Activated CD8-positive, alpha-beta T cell treated with anti-CD3 and anti-CD28 coated beads for 36 hours (primary cell): ENCODE measurements at regions not wholly inside any gene's neighbourhood (a gene's known extent, or its start where the extent isn't known, plus 50 kb on each side); places are given as distances from the start of the nearest gene placed in this dataset.

Experiments
- ATAC-seq: fragments of 200-7000 bp; cut with Tn5 transposase; one replicate; pipeline ENCODE4 v1.10.0; 2021; ENCODE audit warnings: mild to moderate bottlenecking, moderate library complexity
- CTCF ChIA-PET: fragments of 350-600 bp; sonication (Branson Sonifier 250); formaldehyde crosslinking; loops from one replicate; lab custom pipeline; 2021; ENCODE audit warnings: antibody characterized with exemption; lab: Charles Lee
- POLR2A ChIA-PET: fragments of 350-600 bp; sonication (Branson Sonifier 250); formaldehyde crosslinking; loops from one replicate; lab custom pipeline; 2021; ENCODE audit warnings: antibody characterized with exemption; lab: Charles Lee
- DNase-seq: peaks from one replicate; pipeline ENCODE4 v3.0.0-alpha.2; 2020
- H3K27ac Mint-ChIP-seq: one replicate; pipeline ENCODE4 v1.8.0; 2021; ENCODE audit warnings: mild to moderate bottlenecking, mixed read lengths
- H3K27me3 Mint-ChIP-seq: one replicate; pipeline ENCODE4 v1.8.0; 2021; ENCODE audit warnings: mixed read lengths
- H3K36me3 Mint-ChIP-seq: one replicate; pipeline ENCODE4 v1.8.0; 2021; ENCODE audit warnings: low read depth, mixed read lengths
- H3K4me1 Mint-ChIP-seq: one replicate; pipeline ENCODE4 v1.8.0; 2021; ENCODE audit warnings: low read depth, mixed read lengths
- H3K4me3 Mint-ChIP-seq: one replicate; pipeline ENCODE4 v1.8.0; 2021; ENCODE audit warnings: mild to moderate bottlenecking, moderate library complexity, mixed read lengths
- H3K9me3 Mint-ChIP-seq: one replicate; pipeline ENCODE4 v1.8.0; 2021; ENCODE audit warnings: mixed read lengths
- intact Hi-C: fragments of 100-400 bp; cut with micrococcal nuclease; formaldehyde crosslinking; loops from one replicate; pipeline ENCODE4 v1.10.0; 2022
- TF ChIP-seq, protein P1 (sequence below): fragments of 200-600 bp; IDR thresholded peaks from one replicate; pipeline ENCODE4 v1.8.0; 2022; ENCODE audit warnings: antibody characterized with exemption, mild to moderate bottlenecking

DNA sequence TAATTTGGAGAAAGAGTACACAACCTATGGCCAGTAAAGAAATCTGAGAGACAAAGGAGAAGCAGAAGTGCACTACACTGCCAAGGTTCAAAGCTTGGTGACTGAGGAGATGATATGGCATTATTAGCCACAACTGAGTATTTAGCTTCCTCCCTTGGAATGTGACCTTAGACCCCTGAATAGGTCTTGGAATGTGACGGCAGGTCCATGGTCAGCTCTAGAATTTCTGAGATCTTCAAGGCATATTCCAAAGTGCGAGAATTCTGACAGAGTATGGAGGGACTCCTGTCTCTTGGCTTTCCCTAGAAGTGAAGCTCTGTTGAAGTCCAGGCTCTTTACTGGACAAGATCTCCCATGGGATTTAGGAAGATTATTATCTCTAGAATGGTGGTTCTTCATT, 130.0 kb upstream of the FN1 start:
- ATAC-seq = no peak
- no peak for DNase-seq
- TF ChIP-seq, protein P1, sequence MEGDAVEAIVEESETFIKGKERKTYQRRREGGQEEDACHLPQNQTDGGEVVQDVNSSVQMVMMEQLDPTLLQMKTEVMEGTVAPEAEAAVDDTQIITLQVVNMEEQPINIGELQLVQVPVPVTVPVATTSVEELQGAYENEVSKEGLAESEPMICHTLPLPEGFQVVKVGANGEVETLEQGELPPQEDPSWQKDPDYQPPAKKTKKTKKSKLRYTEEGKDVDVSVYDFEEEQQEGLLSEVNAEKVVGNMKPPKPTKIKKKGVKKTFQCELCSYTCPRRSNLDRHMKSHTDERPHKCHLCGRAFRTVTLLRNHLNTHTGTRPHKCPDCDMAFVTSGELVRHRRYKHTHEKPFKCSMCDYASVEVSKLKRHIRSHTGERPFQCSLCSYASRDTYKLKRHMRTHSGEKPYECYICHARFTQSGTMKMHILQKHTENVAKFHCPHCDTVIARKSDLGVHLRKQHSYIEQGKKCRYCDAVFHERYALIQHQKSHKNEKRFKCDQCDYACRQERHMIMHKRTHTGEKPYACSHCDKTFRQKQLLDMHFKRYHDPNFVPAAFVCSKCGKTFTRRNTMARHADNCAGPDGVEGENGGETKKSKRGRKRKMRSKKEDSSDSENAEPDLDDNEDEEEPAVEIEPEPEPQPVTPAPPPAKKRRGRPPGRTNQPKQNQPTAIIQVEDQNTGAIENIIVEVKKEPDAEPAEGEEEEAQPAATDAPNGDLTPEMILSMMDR = no peak
- peaks cover 2% of the 10 kb centered on the region for H3K9me3 Mint-ChIP-seq
- ChIA-PET POLR2A (no interaction called here), CTCF (no interaction called here)
- H3K4me1 Mint-ChIP-seq = no peaks in the 10 kb centered on the region
- H3K4me3 Mint-ChIP-seq = no peak overlapping the region
- peaks cover 2% of the 10 kb centered on the region for H3K27me3 Mint-ChIP-seq
- intact Hi-C loops = no loop called here
- no peak overlapping the region for H3K27ac Mint-ChIP-seq
- no peaks in the 10 kb centered on the region for H3K36me3 Mint-ChIP-seq

DNA sequence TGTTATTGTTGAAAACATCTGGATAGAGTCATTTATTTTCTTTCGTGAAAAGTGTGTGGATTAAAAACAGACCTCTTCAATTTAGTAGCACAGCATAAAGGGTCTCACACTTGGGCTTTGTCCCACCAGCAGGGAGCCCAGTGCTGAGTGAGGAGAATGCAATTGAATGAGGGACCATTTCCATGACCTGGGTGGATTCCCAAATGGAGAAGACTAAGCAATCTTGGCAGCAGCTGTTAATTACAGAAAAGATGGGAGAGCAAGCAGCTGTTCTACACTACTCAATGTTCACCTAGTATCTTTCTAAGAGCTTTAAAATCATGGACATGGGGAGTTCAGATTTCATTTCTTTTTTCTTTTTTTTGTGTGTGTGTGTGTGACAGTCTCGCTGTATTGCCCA, 121.8 kb upstream of the FN1 start:
- intact Hi-C loops = no loop called here
- Mint-ChIP-seq H3K9me3 (peaks cover 2% of the 10 kb centered on the region), H3K36me3 (no peaks in the 10 kb centered on the region), H3K27me3 (no peaks in the 10 kb centered on the region), H3K27ac (no peak overlapping the region), H3K4me1 (no peaks in the 10 kb centered on the region), H3K4me3 (no peak overlapping the region)
- POLR2A ChIA-PET = no interaction called here
- DNase-seq (no peak), ATAC-seq (no peak)
- CTCF ChIA-PET = interaction anchor here (0.7 kb wide), 1 partner anchor 10 kb away, joined by 3 read pairs; no protein-coding TSS in a partner anchor
- TF ChIP-seq, protein P1 = no peak

DNA sequence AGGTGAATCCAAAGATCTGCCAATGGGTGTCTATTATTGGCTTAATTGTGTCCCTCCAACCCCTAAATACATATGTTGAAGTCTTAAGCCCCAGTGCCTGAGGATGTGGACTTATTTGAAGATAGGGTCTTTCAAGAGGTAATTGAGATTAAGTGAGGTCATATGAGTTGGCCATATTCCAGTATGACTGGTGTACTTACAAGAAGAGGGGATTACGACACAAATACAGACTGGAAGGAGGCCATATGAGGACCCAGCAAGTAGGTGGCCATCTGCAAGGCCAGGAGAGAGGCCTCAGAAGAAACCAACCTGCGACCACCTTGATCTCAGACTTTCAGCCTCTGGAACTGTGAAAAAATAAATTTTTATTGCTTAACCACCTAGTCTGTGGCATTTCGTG, 121.1 kb upstream of the FN1 start:
- CTCF ChIA-PET = no interaction called here
- DNase-seq (no peak), ATAC-seq (no peak)
- Mint-ChIP-seq H3K36me3 (no peaks in the 10 kb centered on the region), H3K4me3 (no peak overlapping the region), H3K4me1 (no peaks in the 10 kb centered on the region), H3K9me3 (peaks cover 2% of the 10 kb centered on the region), H3K27me3 (no peaks in the 10 kb centered on the region), H3K27ac (no peak overlapping the region)
- TF ChIP-seq, protein P1 = no peak
- intact Hi-C loops = no loop called here
- POLR2A ChIA-PET = no interaction called here

DNA sequence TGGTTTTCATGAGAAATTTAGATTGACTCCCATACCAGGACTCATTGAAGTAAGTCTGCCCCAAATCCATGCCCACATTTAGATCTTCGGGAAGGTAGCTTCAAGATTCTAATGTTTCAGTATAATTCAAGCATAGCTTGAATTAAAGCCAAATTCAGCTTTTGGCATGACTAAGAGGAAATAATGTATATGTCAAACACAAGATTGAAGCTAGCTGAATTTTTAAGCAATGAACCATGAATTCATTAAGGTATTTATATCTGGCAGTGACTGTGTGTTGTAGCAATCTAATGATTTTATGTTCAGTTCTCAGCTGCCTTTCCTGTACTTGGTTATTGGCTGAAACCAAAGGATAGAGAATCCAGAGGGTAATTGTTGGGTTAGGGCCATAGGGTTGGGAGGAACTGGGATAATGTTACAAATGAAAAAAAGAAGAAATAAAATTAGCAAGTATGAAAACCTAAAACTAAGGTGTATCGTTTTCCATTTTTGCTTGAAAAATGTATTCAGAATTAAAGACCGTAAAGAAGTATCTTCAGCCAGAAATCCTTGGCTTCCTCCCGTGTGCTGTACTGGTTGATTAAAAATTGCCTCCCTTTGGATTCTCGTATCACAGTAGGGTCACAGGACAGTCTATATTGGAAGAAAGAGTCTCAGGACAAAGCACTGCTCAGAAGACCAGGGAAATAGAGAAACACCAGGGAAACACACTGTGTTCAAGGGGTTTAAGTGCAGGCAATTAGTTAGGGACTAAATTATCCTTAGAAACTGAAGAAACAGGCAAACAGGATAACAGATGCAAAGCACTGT, 119.0 kb upstream of the FN1 start:
- TF ChIP-seq, protein P1 = no peak
- DNase-seq (no peak), ATAC-seq (no peak)
- Mint-ChIP-seq H3K4me1 (no peaks in the 10 kb centered on the region), H3K27ac (no peak overlapping the region), H3K4me3 (no peak overlapping the region), H3K27me3 (no peaks in the 10 kb centered on the region), H3K36me3 (no peaks in the 10 kb centered on the region), H3K9me3 (no peaks in the 10 kb centered on the region)
- intact Hi-C loops = no loop called here
- POLR2A ChIA-PET = no interaction called here
- CTCF ChIA-PET = no interaction called here

DNA sequence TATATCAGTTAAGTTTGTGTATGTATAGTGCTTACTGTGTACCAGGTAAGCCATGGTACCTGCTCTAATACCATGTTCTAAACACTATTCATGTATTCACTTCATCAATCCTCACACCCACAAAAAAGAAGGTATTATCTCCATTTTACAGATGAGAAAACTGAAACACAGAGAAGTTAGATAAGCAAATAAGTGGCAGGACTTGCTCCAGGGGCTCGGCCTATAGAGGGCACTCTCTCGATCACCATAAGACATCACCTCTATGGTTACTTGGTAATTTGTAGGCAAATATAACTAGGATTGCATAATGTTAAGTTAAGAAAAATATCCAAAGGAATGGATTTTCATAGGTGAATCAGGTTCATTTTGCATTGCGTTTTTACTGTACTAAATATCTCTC, 118.1 kb upstream of the FN1 start:
- TF ChIP-seq, protein P1 = no peak
- no peaks in the 10 kb centered on the region for H3K4me1 Mint-ChIP-seq
- ChIA-PET CTCF (no interaction called here), POLR2A (no interaction called here)
- intact Hi-C loops = no loop called here
- no peaks in the 10 kb centered on the region for H3K27me3 Mint-ChIP-seq
- DNase-seq (peak; percentile 8), ATAC-seq (no peak)
- no peak overlapping the region for H3K27ac Mint-ChIP-seq
- H3K36me3 Mint-ChIP-seq = no peaks in the 10 kb centered on the region
- H3K4me3 Mint-ChIP-seq = no peak overlapping the region
- no peaks in the 10 kb centered on the region for H3K9me3 Mint-ChIP-seq
